Heart right ventricle (tissue), 16 donors: ENCODE measurements at regions not wholly inside any gene's neighbourhood (a gene's known extent, or its start where the extent isn't known, plus 50 kb on each side); places are given as distances from the start of the nearest gene placed in this dataset.

Experiments
- ATAC-seq, 8 donors: fragments of 200-7000 bp; cut with Tn5 transposase; one replicate each; pipeline ENCODE4 v1.9.1; 2020; ENCODE audit warnings: mild to moderate bottlenecking in 8 of 8, moderate library complexity in 8 of 8, moderate number of reproducible peaks in 1 of 8
- DNase-seq, 2 donors: peaks; one replicate each; pipeline ENCODE4 v3.0.0-alpha.2; 2020
- H3K27ac ChIP-seq, 10 donors: fragments of 200-600 bp; sonication (generic) in 2 of 10; one replicate each; pipeline versions ENCODE4 v1.5.0 to v1.8.0; 2020 to 2022; ENCODE audit warnings: mild to moderate bottlenecking in 3 of 10
- H3K27me3 ChIP-seq, 7 donors: fragments of 200-600 bp; one replicate each; pipeline ENCODE4 v1.8.0; 2021 to 2022; ENCODE audit warnings: mild to moderate bottlenecking in 2 of 7
- H3K36me3 ChIP-seq, 9 donors: fragments of 200-600 bp; sonication (generic) in 1 of 9; one replicate each; pipeline versions ENCODE4 v1.5.0 to v1.8.0; 2020 to 2022; ENCODE audit warnings: mild to moderate bottlenecking in 2 of 9
- H3K4me1 ChIP-seq, 9 donors: fragments of 200-600 bp; sonication (generic) in 1 of 9; one replicate each; pipeline versions ENCODE4 v1.5.0 to v1.8.0; 2020 to 2022; ENCODE audit warnings: mild to moderate bottlenecking in 4 of 9
- H3K4me3 ChIP-seq, 10 donors: fragments of 200-600 bp; sonication (generic) in 2 of 10; one replicate each; pipeline versions ENCODE4 v1.5.0 to v1.8.0; 2020 to 2022; ENCODE audit warnings: mild to moderate bottlenecking in 7 of 10, moderate library complexity in 2 of 10
- H3K9me3 ChIP-seq, 11 donors: fragments of 200-600 bp in 10 of 11; sonication (generic) in 2 of 11; one replicate each; pipeline versions ENCODE4 v1.5.0 to v1.8.0; 2013 to 2022; ENCODE audit warnings: mild to moderate bottlenecking in 2 of 11, control low read depth in 1 of 11, moderate library complexity in 1 of 11
- WGBS, 2 donors: extraction: QIAGEN DNeasy Blood & Tissue Kit; methylation state at CpG; one replicate each; pipeline ENCODE4 v1.1.7; 2013; ENCODE audit warnings: inconsistent platforms in 1 of 2; 5-methylcytosine and 5-hydroxymethylcytosine counted together
- intact Hi-C, 10 donors: fragments of 100-400 bp; cut with DNase I; formaldehyde crosslinking; loops; one replicate each; pipeline versions ENCODE4 v1.11.1 to v1.14.2; 2022
- TF ChIP-seq, protein P1 (sequence below), 9 donors: fragments of 200-600 bp; sonication (generic) in 2 of 9; IDR thresholded peaks; one replicate each; pipeline versions ENCODE4 v1.5.0 to v1.8.0; 2021 to 2022; ENCODE audit warnings: antibody characterized with exemption in 9 of 9, mild to moderate bottlenecking in 5 of 9, moderate library complexity in 1 of 9
- donor health status: Arrhythmogenic right ventricular cardiomyopathy.
- donor health status: ischemic (EF 13 %, LVEDD 7.1; RV severe dilation, severe dysfunction).
- donor health status: healthy with polysubstance abuse.
- donor health status: DM: no; HTN: yes; CAD: no.
- donor health status: DM: no; HTN: no; CAD: no.
- donor health status: ischemic (EF 25% LVEDD 6.9; RV normal size, moderate dysfunction).
- donor health status: ischemic (EF 25% LVEDD 5.7; RV mildly dilated, moderate dysfunction).
- donor health status: healthy.
- donor health status: DM: yes; HTN: yes; CAD: no.
- donor health status: Ischemic cardiomyopathy.
- donor health status: ischemic (EF 35%, LVEDD 5.7; RV mildly dilated, moderate dysfunction).
- donor health status: nonischemic (EF 11% LVEDD 7.7; RV severe dilation, severe dysfunction).
- donor health status: DM: yes; HTN: yes; CAD: no.
- donor health status: PGD.
- donor health status: ischemic (EF 29% LVEDD 5.4; RV normal size, mild dysfunction).
- donor health status: nonischemic (EF 23%, LVEDD 6.1; RV moderate dilation, normal function).

DNA sequence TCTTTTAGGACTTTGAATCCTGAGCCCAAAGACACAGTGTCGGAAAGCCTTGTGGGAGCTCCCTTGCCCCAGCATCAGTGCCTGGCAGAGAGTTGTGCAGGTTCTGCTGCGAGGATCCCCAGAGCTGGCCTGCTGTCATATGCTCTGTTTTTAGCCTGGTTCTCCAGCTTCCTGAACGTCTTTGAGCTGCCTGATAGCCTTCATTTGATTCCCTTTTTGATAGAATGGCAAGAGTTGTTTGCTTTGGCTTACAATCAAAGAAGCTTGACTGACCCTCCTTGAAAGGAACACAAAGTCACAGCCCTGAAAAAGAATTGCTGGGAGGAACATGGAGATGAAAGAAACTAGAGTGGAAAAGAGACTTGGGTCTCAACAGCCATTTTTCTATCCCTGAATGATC, 95.4 kb downstream of the C1QL2 start:
- no peaks in the 10 kb centered on the region for H3K36me3 ChIP-seq
- peaks cover 0 to 8% (median 0%) of the 10 kb centered on the region in 11 donors for H3K9me3 ChIP-seq
- H3K27me3 ChIP-seq: peaks cover 0 to 11% (median 4%) of the 10 kb centered on the region in 7 donors
- TF ChIP-seq, protein P1, sequence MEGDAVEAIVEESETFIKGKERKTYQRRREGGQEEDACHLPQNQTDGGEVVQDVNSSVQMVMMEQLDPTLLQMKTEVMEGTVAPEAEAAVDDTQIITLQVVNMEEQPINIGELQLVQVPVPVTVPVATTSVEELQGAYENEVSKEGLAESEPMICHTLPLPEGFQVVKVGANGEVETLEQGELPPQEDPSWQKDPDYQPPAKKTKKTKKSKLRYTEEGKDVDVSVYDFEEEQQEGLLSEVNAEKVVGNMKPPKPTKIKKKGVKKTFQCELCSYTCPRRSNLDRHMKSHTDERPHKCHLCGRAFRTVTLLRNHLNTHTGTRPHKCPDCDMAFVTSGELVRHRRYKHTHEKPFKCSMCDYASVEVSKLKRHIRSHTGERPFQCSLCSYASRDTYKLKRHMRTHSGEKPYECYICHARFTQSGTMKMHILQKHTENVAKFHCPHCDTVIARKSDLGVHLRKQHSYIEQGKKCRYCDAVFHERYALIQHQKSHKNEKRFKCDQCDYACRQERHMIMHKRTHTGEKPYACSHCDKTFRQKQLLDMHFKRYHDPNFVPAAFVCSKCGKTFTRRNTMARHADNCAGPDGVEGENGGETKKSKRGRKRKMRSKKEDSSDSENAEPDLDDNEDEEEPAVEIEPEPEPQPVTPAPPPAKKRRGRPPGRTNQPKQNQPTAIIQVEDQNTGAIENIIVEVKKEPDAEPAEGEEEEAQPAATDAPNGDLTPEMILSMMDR (IDR thresholded peaks at IDR 0.05): no peak
- no peak for DNase-seq
- WGBS, 2 donors: 49 to 65% methylated on average over 3 of the region's 3 CpGs
- intact Hi-C loops: no loop called here
- no peak overlapping the region for H3K27ac ChIP-seq
- no peak for ATAC-seq
- H3K4me1 ChIP-seq: peaks cover 0 to 8% (median 0%) of the 10 kb centered on the region in 9 donors
- H3K4me3 ChIP-seq: no peak overlapping the region

DNA sequence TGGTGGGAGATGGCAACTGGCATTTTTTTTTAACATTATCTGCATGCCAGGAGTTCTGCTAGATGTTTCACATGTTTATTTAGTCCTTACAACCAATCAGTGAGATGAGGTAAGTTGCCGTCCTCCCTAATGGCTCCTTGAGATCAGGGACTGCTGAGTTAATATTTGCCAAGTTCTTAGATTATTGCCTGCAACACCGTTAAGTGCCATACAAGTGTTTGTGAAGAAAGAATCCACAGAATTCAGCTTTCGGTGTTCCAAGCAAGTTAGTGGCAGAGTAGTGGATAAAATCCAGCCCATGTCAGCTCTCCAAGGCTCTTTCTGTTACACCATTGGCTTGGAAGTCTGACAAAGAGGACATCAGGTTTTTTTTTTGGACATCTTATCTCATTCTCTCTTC, 95.9 kb downstream of the C1QL2 start:
- Histone ChIP-seq H3K4me1 (peaks cover 0 to 8% (median 0%) of the 10 kb centered on the region in 9 donors), H3K27ac (no peak overlapping the region), H3K9me3 (peaks cover 0 to 8% (median 0%) of the 10 kb centered on the region in 11 donors), H3K27me3 (peaks cover 0 to 11% (median 4%) of the 10 kb centered on the region in 7 donors), H3K36me3 (no peaks in the 10 kb centered on the region), H3K4me3 (no peak overlapping the region)
- TF ChIP-seq, protein P1 (IDR thresholded peaks at IDR 0.05): no peak
- WGBS, 2 donors: 34 to 45% methylated on average over 3 of the region's 3 CpGs
- no peak for ATAC-seq
- intact Hi-C loops: no loop called here
- no peak for DNase-seq

DNA sequence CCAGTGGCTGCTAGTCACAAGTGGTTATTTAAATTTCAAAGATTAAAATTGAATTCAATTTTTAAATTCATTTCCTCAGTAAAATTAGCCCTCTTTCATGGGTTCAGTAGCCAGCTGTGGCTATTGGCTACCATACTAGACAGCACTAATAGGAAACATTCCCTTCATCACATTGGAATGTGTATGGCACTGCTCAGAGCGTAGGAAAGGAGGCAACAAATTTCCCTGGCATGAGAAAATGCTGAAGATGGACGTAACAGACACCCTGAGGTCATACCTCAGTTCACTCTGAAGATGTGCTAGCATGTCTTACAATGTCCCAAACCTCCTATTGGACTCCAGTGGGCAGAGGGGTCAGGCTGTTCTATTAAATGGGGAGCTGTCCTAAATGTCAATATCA, 96.4 kb downstream of the C1QL2 start:
- DNase-seq (no peak), ATAC-seq (no peak)
- Histone ChIP-seq H3K9me3 (peaks cover 0 to 8% (median 0%) of the 10 kb centered on the region in 11 donors), H3K27ac (no peak overlapping the region), H3K4me3 (no peak overlapping the region), H3K27me3 (peaks cover 0 to 12% (median 4%) of the 10 kb centered on the region in 7 donors), H3K36me3 (no peaks in the 10 kb centered on the region), H3K4me1 (peaks cover 0 to 8% (median 0%) of the 10 kb centered on the region in 9 donors)
- intact Hi-C loops: no loop called here
- TF ChIP-seq, protein P1 (IDR thresholded peaks at IDR 0.05): no peak
- 29 to 36% methylated on average over 2 of the region's 2 CpGs for WGBS, 2 donors

DNA sequence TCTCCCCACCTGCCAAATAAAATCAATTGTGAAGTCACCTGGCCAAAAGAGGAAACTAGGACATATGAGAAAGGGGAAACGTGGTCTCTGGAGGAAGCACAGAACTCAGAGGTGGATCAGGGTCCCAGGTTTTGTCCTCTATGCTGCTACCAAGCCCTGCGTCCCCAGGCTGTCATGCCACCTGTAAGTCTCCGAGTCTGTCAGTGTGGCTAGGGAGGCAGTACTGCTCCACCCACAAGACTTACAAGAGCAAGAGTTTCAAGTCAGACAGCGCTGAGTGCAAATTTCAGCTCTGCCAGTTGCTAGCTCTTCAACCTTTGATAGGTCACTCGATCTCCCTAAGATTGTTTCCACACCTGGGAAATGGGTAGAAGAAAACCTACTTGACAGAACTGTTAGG, 98.6 kb downstream of the C1QL2 start:
- intact Hi-C loops: no loop called here
- H3K27ac ChIP-seq: no peak overlapping the region
- ATAC-seq (no peak), DNase-seq (no peak)
- H3K4me3 ChIP-seq: no peak overlapping the region
- H3K36me3 ChIP-seq: no peaks in the 10 kb centered on the region
- 71 to 74% methylated on average over 5 of the region's 5 CpGs for WGBS, 2 donors
- TF ChIP-seq, protein P1 (IDR thresholded peaks at IDR 0.05): no peak
- peaks cover 0 to 17% (median 4%) of the 10 kb centered on the region in 11 donors for H3K9me3 ChIP-seq
- peaks cover 0 to 21% (median 0%) of the 10 kb centered on the region in 7 donors for H3K27me3 ChIP-seq
- peaks cover 0 to 8% (median 0%) of the 10 kb centered on the region in 9 donors for H3K4me1 ChIP-seq
